HCT116 (cell line): ENCODE measurements at regions not wholly inside any gene's neighbourhood (a gene's known extent, or its start where the extent isn't known, plus 50 kb on each side); places are given as distances from the start of the nearest gene placed in this dataset.

Experiments
- ATAC-seq: fragments of 200-7000 bp; cut with Tn5 transposase; 2 replicates; pipeline ENCODE4 v1.9.1; 2020; ENCODE audit warnings: mild to moderate bottlenecking, moderate library complexity
- BruUV-seq: library from RNA; stranded (reverse); fragments of 400-500 nt; replicated peaks from 2 replicates; lab custom pipeline; 2021; lab: Mats Ljungman, UMichigan
- CTCF ChIA-PET: fragments of 300-600 bp; sonication (Branson Sonifier 250); formaldehyde crosslinking; loops from one replicate; lab custom pipeline; 2021; ENCODE audit warnings: antibody characterized with exemption; lab: Charles Lee
- POLR2A ChIA-PET: fragments of 300-600, 350-600 bp; sonication (Branson Sonifier 250); formaldehyde crosslinking; loops from one replicate; lab custom pipeline; 2021; ENCODE audit warnings: antibody characterized with exemption; lab: Charles Lee
- RAD21 ChIA-PET, 2 experiments: fragments of 300-600 bp; sonication (Branson Sonifier 250); formaldehyde crosslinking; loops; one replicate each; lab custom pipeline; 2023; ENCODE audit warnings: low total read pairs in 2 of 2; ENCODE audit not compliant: uncharacterized antibody in 2 of 2, unreplicated experiment in 2 of 2, low non-redundant PET in 1 of 2; lab: Charles Lee
- DNase-seq: peaks from one replicate; pipeline ENCODE4 v3.0.0-alpha.2; 2010; ENCODE audit warnings: low read depth, low spot score
- H2AFZ ChIP-seq: fragments of 200-600 bp; shearing (Covaris generic), sonication (generic); 2 replicates; pipeline ENCODE4 v1.6.1; 2017; ENCODE audit warnings: low read depth, mixed run types, mixed read lengths, antibody characterized with exemption, low read length; ENCODE audit not compliant: poor library complexity, severe bottlenecking
- H3K27ac ChIP-seq: 2 replicates; pipeline ENCODE4 v1.5.1; 2012; ENCODE audit warnings: low read depth, low read length
- H3K27me3 ChIP-seq: fragments of 200-600 bp; sonication (generic); 2 replicates; pipeline ENCODE4 v1.6.1; 2016; ENCODE audit warnings: mixed run types, low read length, mixed read lengths; ENCODE audit not compliant: insufficient read depth
- H3K36me3 ChIP-seq, 2 experiments: fragments of 200-500 bp in 1 of 2; fragments of 200-600 bp in 1 of 2; sonication (Bioruptor generic) in 1 of 2; sonication (generic) in 1 of 2; 2 replicates each; pipeline versions ENCODE4 v1.5.1 to v1.6.1; 2014 to 2016; ENCODE audit warnings: low read length in 2 of 2, inconsistent platforms in 1 of 2, mixed read lengths in 1 of 2, mixed run types in 1 of 2; ENCODE audit not compliant: insufficient read depth in 2 of 2, control insufficient read depth in 1 of 2
- H3K4me1 ChIP-seq, 2 experiments: fragments of 200-600 bp in 1 of 2; sonication (generic) in 1 of 2; 2 replicates each; pipeline versions ENCODE4 v1.5.1 to v1.6.1; 2012 to 2017; ENCODE audit warnings: low read length in 2 of 2, inconsistent platforms in 1 of 2, mild to moderate bottlenecking in 1 of 2, mixed read lengths in 1 of 2, mixed run types in 1 of 2, moderate library complexity in 1 of 2; ENCODE audit not compliant: insufficient read depth in 2 of 2, control insufficient read depth in 1 of 2
- H3K4me2 ChIP-seq: fragments of 200-600 bp; sonication (generic); 2 replicates; pipeline ENCODE4 v1.6.1; 2017; ENCODE audit warnings: mixed run types, low read length, mixed read lengths
- H3K4me3 ChIP-seq, 2 experiments: fragments of 200-600 bp in 1 of 2; sonication (generic) in 1 of 2; replicated peaks in 1 of 2; 2 replicates each; pipeline ENCODE4 v1.5.1; 2011 to 2016; ENCODE audit warnings: low read length in 2 of 2, control low read depth in 1 of 2, low read depth in 1 of 2, mild to moderate bottlenecking in 1 of 2, mixed read lengths in 1 of 2, mixed run types in 1 of 2
- H3K79me2 ChIP-seq: fragments of 200-600 bp; sonication (generic); 2 replicates; pipeline ENCODE4 v1.6.1; 2017; ENCODE audit warnings: mild to moderate bottlenecking, mixed run types, low read length, moderate library complexity, mixed read lengths; ENCODE audit not compliant: insufficient read depth
- H3K9ac ChIP-seq: fragments of 200-600 bp; sonication (generic); 2 replicates; pipeline ENCODE4 v1.6.1; 2016; ENCODE audit warnings: low read length, mixed read lengths
- H3K9me2 ChIP-seq: fragments of 200-600 bp; sonication (generic), shearing (Covaris generic); 2 replicates; pipeline ENCODE4 v1.6.1; 2017; ENCODE audit warnings: mixed run types, mild to moderate bottlenecking, moderate library complexity; ENCODE audit not compliant: insufficient read depth
- H3K9me3 ChIP-seq, 2 experiments: fragments of 200-500 bp in 1 of 2; fragments of 200-600 bp in 1 of 2; sonication (Bioruptor generic) in 1 of 2; sonication (generic) in 1 of 2; 2 replicates each; pipeline ENCODE4 v1.6.1; 2014 to 2017; ENCODE audit warnings: low read length in 2 of 2, mixed read lengths in 2 of 2, inconsistent platforms in 1 of 2, low read depth in 1 of 2, mild to moderate bottlenecking in 1 of 2, mixed run types in 1 of 2, moderate library complexity in 1 of 2; ENCODE audit not compliant: control insufficient read depth in 1 of 2, insufficient read depth in 1 of 2
- H4K20me1 ChIP-seq: fragments of 200-600 bp; sonication (generic), shearing (Covaris generic); 2 replicates; pipeline ENCODE4 v1.6.1; 2017; ENCODE audit warnings: mixed run types, mild to moderate bottlenecking, moderate library complexity; ENCODE audit not compliant: insufficient read depth
- POLR2AphosphoS5 ChIP-seq: IDR thresholded peaks from 2 replicates; pipeline ENCODE4 v1.6.1; 2011; ENCODE audit warnings: mild to moderate bottlenecking, low read depth, low read length, moderate library complexity
- SRF ChIP-seq: IDR thresholded peaks from 2 replicates; pipeline ENCODE4 v1.6.1; 2012; ENCODE audit warnings: low read depth
- YY1 ChIP-seq: IDR thresholded peaks from 2 replicates; pipeline ENCODE4 v1.6.1; 2011; ENCODE audit warnings: low read length, low read depth, moderate library complexity, mild to moderate bottlenecking; ENCODE audit not compliant: insufficient replicate concordance; ENCODE audit errors: extremely low read depth
- intact Hi-C: fragments of 100-400 bp; cut with micrococcal nuclease; formaldehyde crosslinking; loops from 2 replicates; pipeline ENCODE4 v1.10.0; 2022
- TF ChIP-seq, protein P1 (sequence below), 3 experiments: fragments of 200-600 bp in 1 of 3; sonication (generic) in 1 of 3; IDR thresholded peaks in 2 of 3; conservative IDR thresholded peaks in 1 of 3; 2 replicates each; pipeline ENCODE4 v1.5.1; 2012 to 2017; ENCODE audit warnings: low read depth in 2 of 3, low read length in 2 of 3, antibody characterized with exemption in 1 of 3, borderline replicate concordance in 1 of 3, control low read depth in 1 of 3, mild to moderate bottlenecking in 1 of 3, mixed read lengths in 1 of 3, mixed run types in 1 of 3, moderate library complexity in 1 of 3; ENCODE audit not compliant: insufficient read depth in 1 of 3
- TF ChIP-seq, protein P2 (sequence below): IDR thresholded peaks from 2 replicates; pipeline ENCODE4 v1.6.1; 2011; ENCODE audit warnings: mild to moderate bottlenecking, low read length, moderate library complexity; ENCODE audit not compliant: insufficient replicate concordance; ENCODE audit errors: extremely low read depth

DNA sequence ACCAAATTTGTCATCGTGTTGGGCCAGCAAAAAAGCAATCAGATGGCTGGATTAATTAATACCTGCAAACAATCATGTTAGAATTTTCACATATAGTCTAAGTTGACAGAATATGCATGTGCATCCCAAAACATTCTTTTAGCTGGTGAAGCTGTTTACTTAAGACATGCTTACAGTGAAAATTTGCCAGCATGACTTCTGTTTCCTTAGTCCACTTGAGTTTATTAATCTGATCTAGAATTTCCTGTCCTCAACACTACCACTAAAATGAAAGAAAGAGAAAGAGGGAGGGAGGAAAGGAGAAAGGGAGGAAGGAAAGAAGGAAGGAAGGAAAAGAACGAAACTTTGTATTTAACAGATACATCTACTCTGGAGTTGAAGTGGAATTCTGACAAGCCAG is 2109.9 kb upstream of the PIK3C3 start:
- no peaks in the 10 kb centered on the region for H3K36me3 ChIP-seq
- no peak overlapping the region for H2AFZ ChIP-seq
- no peak for ATAC-seq
- no peak overlapping the region for H3K4me2 ChIP-seq
- H4K20me1 ChIP-seq = no peaks in the 10 kb centered on the region
- no peak overlapping the region for H3K27ac ChIP-seq
- H3K9ac ChIP-seq = no peak overlapping the region
- H3K79me2 ChIP-seq = no peaks in the 10 kb centered on the region
- no peak for DNase-seq
- H3K4me1 ChIP-seq = peaks cover 0 to 10% of the 10 kb centered on the region in 2 experiments; a peak in 1 of 4 replicates
- no peaks in the 10 kb centered on the region for H3K27me3 ChIP-seq
- H3K9me2 ChIP-seq = no peaks in the 10 kb centered on the region
- CTCF ChIA-PET = no interaction called here
- no TSS peak for BruUV-seq
- no peaks in the 10 kb centered on the region for H3K9me3 ChIP-seq
- RAD21 ChIA-PET = no interaction called here
- intact Hi-C loops = no loop called here
- POLR2A ChIA-PET = no interaction called here
- TF ChIP-seq, protein P1, sequence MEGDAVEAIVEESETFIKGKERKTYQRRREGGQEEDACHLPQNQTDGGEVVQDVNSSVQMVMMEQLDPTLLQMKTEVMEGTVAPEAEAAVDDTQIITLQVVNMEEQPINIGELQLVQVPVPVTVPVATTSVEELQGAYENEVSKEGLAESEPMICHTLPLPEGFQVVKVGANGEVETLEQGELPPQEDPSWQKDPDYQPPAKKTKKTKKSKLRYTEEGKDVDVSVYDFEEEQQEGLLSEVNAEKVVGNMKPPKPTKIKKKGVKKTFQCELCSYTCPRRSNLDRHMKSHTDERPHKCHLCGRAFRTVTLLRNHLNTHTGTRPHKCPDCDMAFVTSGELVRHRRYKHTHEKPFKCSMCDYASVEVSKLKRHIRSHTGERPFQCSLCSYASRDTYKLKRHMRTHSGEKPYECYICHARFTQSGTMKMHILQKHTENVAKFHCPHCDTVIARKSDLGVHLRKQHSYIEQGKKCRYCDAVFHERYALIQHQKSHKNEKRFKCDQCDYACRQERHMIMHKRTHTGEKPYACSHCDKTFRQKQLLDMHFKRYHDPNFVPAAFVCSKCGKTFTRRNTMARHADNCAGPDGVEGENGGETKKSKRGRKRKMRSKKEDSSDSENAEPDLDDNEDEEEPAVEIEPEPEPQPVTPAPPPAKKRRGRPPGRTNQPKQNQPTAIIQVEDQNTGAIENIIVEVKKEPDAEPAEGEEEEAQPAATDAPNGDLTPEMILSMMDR (IDR thresholded peaks at IDR 0.05 in 2 of 3, conservative IDR thresholded peaks at IDR 0.05 in 1 of 3; ENCODE audit: borderline replicate concordance in 1 of 3, insufficient read depth in 1 of 3, low read depth in 2 of 3, low read length in 2 of 3) = no peak
- TF ChIP-seq, protein P2, sequence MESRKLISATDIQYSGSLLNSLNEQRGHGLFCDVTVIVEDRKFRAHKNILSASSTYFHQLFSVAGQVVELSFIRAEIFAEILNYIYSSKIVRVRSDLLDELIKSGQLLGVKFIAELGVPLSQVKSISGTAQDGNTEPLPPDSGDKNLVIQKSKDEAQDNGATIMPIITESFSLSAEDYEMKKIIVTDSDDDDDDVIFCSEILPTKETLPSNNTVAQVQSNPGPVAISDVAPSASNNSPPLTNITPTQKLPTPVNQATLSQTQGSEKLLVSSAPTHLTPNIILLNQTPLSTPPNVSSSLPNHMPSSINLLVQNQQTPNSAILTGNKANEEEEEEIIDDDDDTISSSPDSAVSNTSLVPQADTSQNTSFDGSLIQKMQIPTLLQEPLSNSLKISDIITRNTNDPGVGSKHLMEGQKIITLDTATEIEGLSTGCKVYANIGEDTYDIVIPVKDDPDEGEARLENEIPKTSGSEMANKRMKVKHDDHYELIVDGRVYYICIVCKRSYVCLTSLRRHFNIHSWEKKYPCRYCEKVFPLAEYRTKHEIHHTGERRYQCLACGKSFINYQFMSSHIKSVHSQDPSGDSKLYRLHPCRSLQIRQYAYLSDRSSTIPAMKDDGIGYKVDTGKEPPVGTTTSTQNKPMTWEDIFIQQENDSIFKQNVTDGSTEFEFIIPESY = no peak
- TF ChIP-seq YY1 (no peak), SRF (no peak), POLR2AphosphoS5 (no peak)
- TF ChIP-seq, all 23 proteins: peak for 0
- H3K4me3 ChIP-seq = no peak overlapping the region
